GM12801 (cell line): ENCODE measurements at regions not wholly inside any gene's neighbourhood (a gene's known extent, or its start where the extent isn't known, plus 50 kb on each side); places are given as distances from the start of the nearest gene placed in this dataset.

Experiments used
- CTCF ChIP-seq: IDR thresholded peaks from one replicate; pipeline ENCODE4 v1.5.1; 2011; ENCODE audit warnings: control low read depth; ENCODE audit not compliant: insufficient read length; ENCODE audit errors: extremely low read depth

GRCh38 chr6:68296126-68296525 lies 339.0 kb upstream of the ADGRB3 start:
- TF ChIP-seq CTCF, result no peak

- TF ChIP-seq CTCF, result no peak
These were observed 352.4 kb upstream of the ADGRB3 start for GRCh38 chr6:68282646-68283045.

GRCh38 chr6:68279793-68280557 lies 355.1 kb upstream of the ADGRB3 start:
- no peak for TF ChIP-seq CTCF

- no peak for TF ChIP-seq CTCF
These were observed 361.8 kb upstream of the ADGRB3 start for GRCh38 chr6:68273297-68273696.

- no peak for TF ChIP-seq CTCF
These were observed 378.7 kb upstream of the ADGRB3 start for GRCh38 chr6:68256391-68256790.

GRCh38 chr6:68252632-68253031 lies 382.4 kb upstream of the ADGRB3 start:
- no peak for TF ChIP-seq CTCF

GRCh38 chr6:68247782-68248181 lies 387.3 kb upstream of the ADGRB3 start:
- TF ChIP-seq CTCF, result no peak
